ENCODE measurements at regions not wholly inside any gene's neighbourhood (a gene's known extent, or its start where the extent isn't known, plus 50 kb on each side); places are given as distances from the start of the nearest gene placed in this dataset.
"Not testable (repeated sequence)": the region's sequence is repeated elsewhere in the genome, so short reads cannot be mapped to it uniquely, and the experiment has no call there.

- ATAC-seq = no peak
- Mint-ChIP-seq H3K9me3 (no peaks in the 10 kb centered on the region), H3K36me3 (no peaks in the 10 kb centered on the region), H3K27ac (no peak overlapping the region)
- DNase-seq (ENCODE audit: low spot score in 2 of 2) = no peak
These were observed 933.7 kb downstream of the NLGN4X start for GRCh38 chrX:5295004-5295403.

GRCh38 chrX:5290635-5291034, 938.0 kb downstream of the NLGN4X start:
- Mint-ChIP-seq H3K9me3 (peaks cover 7 to 9% of the 10 kb centered on the region in 2 donors), H3K36me3 (no peaks in the 10 kb centered on the region), H3K27ac (no peak overlapping the region)
- DNase-seq (ENCODE audit: low spot score in 2 of 2) (no peak), ATAC-seq (no peak)

GRCh38 chrX:5289949-5290348, 938.7 kb downstream of the NLGN4X start:
- not testable (repeated sequence) for H3K9me3 Mint-ChIP-seq; H3K36me3 Mint-ChIP-seq; DNase-seq (ENCODE audit: low spot score in 2 of 2); H3K27ac Mint-ChIP-seq; ATAC-seq

- no peak overlapping the region for H3K27ac Mint-ChIP-seq
- no peaks in the 10 kb centered on the region for H3K36me3 Mint-ChIP-seq
- no peak for DNase-seq (ENCODE audit: low spot score in 2 of 2)
- no peak for ATAC-seq
- H3K9me3 Mint-ChIP-seq = peaks cover 0 to 5% of the 10 kb centered on the region in 2 donors
These were observed 949.8 kb downstream of the NLGN4X start for GRCh38 chrX:5278908-5279307.

- ATAC-seq (no peak), DNase-seq (ENCODE audit: low spot score in 2 of 2) (no peak)
- Mint-ChIP-seq H3K36me3 (no peaks in the 10 kb centered on the region), H3K27ac (no peak overlapping the region), H3K9me3 (no peaks in the 10 kb centered on the region)
These were observed 963.3 kb downstream of the NLGN4X start for GRCh38 chrX:5265324-5265850.

- Mint-ChIP-seq H3K9me3 (no peaks in the 10 kb centered on the region), H3K27ac (no peak overlapping the region), H3K36me3 (no peaks in the 10 kb centered on the region)
- ATAC-seq (no peak), DNase-seq (ENCODE audit: low spot score in 2 of 2) (no peak)
These were observed 978.6 kb downstream of the NLGN4X start for GRCh38 chrX:5250106-5250505.

GRCh38 chrX:5242091-5242790, 986.4 kb downstream of the NLGN4X start:
- ATAC-seq (no peak), DNase-seq (ENCODE audit: low spot score in 2 of 2) (no peak)
- Mint-ChIP-seq H3K27ac (no peak overlapping the region), H3K9me3 (no peaks in the 10 kb centered on the region), H3K36me3 (no peaks in the 10 kb centered on the region)

- no peaks in the 10 kb centered on the region for H3K36me3 Mint-ChIP-seq
- DNase-seq (ENCODE audit: low spot score in 2 of 2) = no peak
- H3K27ac Mint-ChIP-seq = no peak overlapping the region
- ATAC-seq = no peak
- peaks cover 3 to 4% of the 10 kb centered on the region in 2 donors for H3K9me3 Mint-ChIP-seq
These were observed 991.9 kb downstream of the NLGN4X start for GRCh38 chrX:5236749-5237148.

GRCh38 chrX:5236096-5236495, 992.6 kb downstream of the NLGN4X start:
- Mint-ChIP-seq H3K9me3 (peaks cover 3 to 4% of the 10 kb centered on the region in 2 donors), H3K27ac (no peak overlapping the region), H3K36me3 (no peaks in the 10 kb centered on the region)
- ATAC-seq (no peak), DNase-seq (ENCODE audit: low spot score in 2 of 2) (no peak)

- no peak for DNase-seq (ENCODE audit: low spot score in 2 of 2)
- no peak overlapping the region for H3K27ac Mint-ChIP-seq
- ATAC-seq = no peak
- peaks cover 3 to 4% of the 10 kb centered on the region in 2 donors for H3K9me3 Mint-ChIP-seq
- H3K36me3 Mint-ChIP-seq = no peaks in the 10 kb centered on the region
These were observed 994.8 kb downstream of the NLGN4X start for GRCh38 chrX:5233830-5234229.

- H3K9me3 Mint-ChIP-seq = peaks cover 15 to 28% of the 10 kb centered on the region in 2 donors
- no peak for DNase-seq (ENCODE audit: low spot score in 2 of 2)
- peaks cover 0 to 6% of the 10 kb centered on the region in 2 donors for H3K36me3 Mint-ChIP-seq
- H3K27ac Mint-ChIP-seq = no peak overlapping the region
- ATAC-seq = no peak
These were observed 1008.2 kb downstream of the NLGN4X start for GRCh38 chrX:5220421-5220820.

GRCh38 chrX:5194806-5195205, 1033.9 kb downstream of the NLGN4X start:
- Mint-ChIP-seq H3K9me3 (no peaks in the 10 kb centered on the region), H3K36me3 (no peaks in the 10 kb centered on the region), H3K27ac (no peak overlapping the region)
- no peak for DNase-seq (ENCODE audit: low spot score in 2 of 2)
- no peak for ATAC-seq

- Mint-ChIP-seq H3K9me3 (peaks cover 9 to 10% of the 10 kb centered on the region in 2 donors), H3K27ac (no peak overlapping the region), H3K36me3 (no peaks in the 10 kb centered on the region)
- DNase-seq (ENCODE audit: low spot score in 2 of 2) (no peak), ATAC-seq (no peak)
These were observed 1048.4 kb downstream of the NLGN4X start for GRCh38 chrX:5180135-5180741.

- Mint-ChIP-seq H3K27ac (no peak overlapping the region), H3K9me3 (peaks cover 9 to 15% of the 10 kb centered on the region in 2 donors), H3K36me3 (no peaks in the 10 kb centered on the region)
- no peak for DNase-seq (ENCODE audit: low spot score in 2 of 2)
- ATAC-seq = no peak
These were observed 1051.9 kb downstream of the NLGN4X start for GRCh38 chrX:5176766-5177165.

- no peaks in the 10 kb centered on the region for H3K36me3 Mint-ChIP-seq
- H3K9me3 Mint-ChIP-seq = peaks cover 0 to 3% of the 10 kb centered on the region in 2 donors
- DNase-seq (ENCODE audit: low spot score in 2 of 2) (no peak), ATAC-seq (no peak)
- no peak overlapping the region for H3K27ac Mint-ChIP-seq
These were observed 1065.0 kb downstream of the NLGN4X start for GRCh38 chrX:5163663-5164062.

- DNase-seq (ENCODE audit: low spot score in 2 of 2) = no peak
These were observed 1073.4 kb downstream of the NLGN4X start for GRCh38 chrX:5155301-5155700.

GRCh38 chrX:5145957-5146356, 1082.7 kb downstream of the NLGN4X start:
- DNase-seq (ENCODE audit: low spot score in 2 of 2) = no peak
- H3K9me3 Mint-ChIP-seq = peaks cover 0 to 3% of the 10 kb centered on the region in 2 donors
- no peaks in the 10 kb centered on the region for H3K36me3 Mint-ChIP-seq
- no peak for ATAC-seq
- H3K27ac Mint-ChIP-seq = no peak overlapping the region

More at GRCh38 chrX:5155301-5155700, 1073.4 kb downstream of the NLGN4X start:
- H3K36me3 Mint-ChIP-seq = no peaks in the 10 kb centered on the region
- H3K9me3 Mint-ChIP-seq = no peaks in the 10 kb centered on the region
- H3K27ac Mint-ChIP-seq = no peak overlapping the region
- no peak for ATAC-seq

GRCh38 chrX:5142644-5143043, 1086.0 kb downstream of the NLGN4X start:
- H3K27ac Mint-ChIP-seq = no peak overlapping the region
- H3K36me3 Mint-ChIP-seq = no peaks in the 10 kb centered on the region
- no peak for DNase-seq (ENCODE audit: low spot score in 2 of 2)
- no peak for ATAC-seq
- H3K9me3 Mint-ChIP-seq = peaks cover 0 to 3% of the 10 kb centered on the region in 2 donors
